ENCODE measurements at regions not wholly inside any gene's neighbourhood (a gene's known extent, or its start where the extent isn't known, plus 50 kb on each side); places are given as distances from the start of the nearest gene placed in this dataset.

GRCh38 chr14:97275276-97275675, 478.1 kb downstream of the VRK1 start:
- no peak overlapping the region for H3K9ac ChIP-seq (ENCODE audit: low read depth, low read length, poor library complexity)
- H3K4me3 ChIP-seq (ENCODE audit: low read length in 2 of 2): no peak overlapping the region
- H2BK15ac ChIP-seq (ENCODE audit: low read length): no peak overlapping the region
- no peak overlapping the region for H4K8ac ChIP-seq (ENCODE audit: low read depth, low read length)
- no peak overlapping the region for H2AFZ ChIP-seq (ENCODE audit: low read length)
- H2BK12ac ChIP-seq (ENCODE audit: low read length): no peak overlapping the region
- no peak overlapping the region for H3K4me2 ChIP-seq (ENCODE audit: insufficient read depth, low read length, poor library complexity, severe bottlenecking)
- no peak overlapping the region for H4K91ac ChIP-seq (ENCODE audit: low read depth, low read length, poor library complexity)
- H2BK120ac ChIP-seq (ENCODE audit: low read depth, low read length): no peak overlapping the region
- H2BK5ac ChIP-seq (ENCODE audit: low read length): no peak overlapping the region
- H3K27me3 ChIP-seq (ENCODE audit: control insufficient read depth in 3 of 3, insufficient read depth in 3 of 3, low read depth in 1 of 3, low read length in 3 of 3): no peaks in the 10 kb centered on the region
- H3K4me1 ChIP-seq (ENCODE audit: control insufficient read depth in 2 of 2, insufficient read depth in 1 of 2, low read depth in 1 of 2, low read length in 2 of 2): peaks cover 9 to 27% of the 10 kb centered on the region in 2 donors
- H3K9me3 ChIP-seq (replicated peaks in 1 of 2; ENCODE audit: control insufficient read depth in 2 of 2, insufficient read depth in 1 of 2, low read depth in 1 of 2, low read length in 2 of 2): no peaks in the 10 kb centered on the region
- no peak overlapping the region for H3K4ac ChIP-seq (ENCODE audit: low read length)
- no CpG with 5 or more reads among the region's 3 CpGs for WGBS, 2 donors (ENCODE audit: extremely low coverage in 2 of 2, insufficient read length in 2 of 2, insufficient replicate concordance in 1 of 2)
- no peak overlapping the region for H3K27ac ChIP-seq (replicated peaks; ENCODE audit: low read length)
- no peaks in the 10 kb centered on the region for H3K36me3 ChIP-seq (replicated peaks in 1 of 2; ENCODE audit: control insufficient read depth in 2 of 2, insufficient read depth in 2 of 2, low read length in 2 of 2)
- no peak for DNase-seq (ENCODE audit: low spot score)
- no peak overlapping the region for H3K23ac ChIP-seq (ENCODE audit: low read depth, low read length, poor library complexity)
- H2AK5ac ChIP-seq (ENCODE audit: low read depth, low read length): no peak overlapping the region
- no peak overlapping the region for H3K18ac ChIP-seq (ENCODE audit: low read length)
- no peaks in the 10 kb centered on the region for H3K79me1 ChIP-seq (ENCODE audit: low read depth, low read length)
- H3K14ac ChIP-seq (ENCODE audit: low read length): no peak overlapping the region

DNA sequence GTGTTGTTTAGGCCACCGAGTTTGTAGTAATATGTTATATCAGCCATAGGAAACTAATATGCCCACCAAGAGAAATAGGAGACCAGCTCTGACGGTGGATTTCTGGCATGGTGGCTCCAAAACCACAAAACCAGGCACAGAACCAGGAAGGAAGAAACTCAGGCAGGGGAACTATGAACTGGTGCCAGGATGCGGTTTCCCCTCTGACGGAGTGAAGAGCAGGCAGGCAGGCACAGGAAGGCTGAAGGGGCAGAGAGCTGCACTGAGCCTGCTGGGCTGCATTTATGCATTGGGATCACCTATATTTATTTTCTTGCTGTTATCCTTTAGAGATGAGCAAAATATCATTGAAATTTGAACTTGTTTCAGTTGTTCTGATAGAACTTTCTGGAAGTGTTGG, 479.4 kb downstream of the VRK1 start:
- no CpG with 5 or more reads among the region's 4 CpGs for WGBS, 2 donors (ENCODE audit: extremely low coverage in 2 of 2, insufficient read length in 2 of 2, insufficient replicate concordance in 1 of 2)
- H3K27ac ChIP-seq (replicated peaks; ENCODE audit: low read length): no peak overlapping the region

GRCh38 chr14:97277711-97278110, 480.5 kb downstream of the VRK1 start:
- no peak overlapping the region for H2AK5ac ChIP-seq (ENCODE audit: low read depth, low read length)

More for the DNA sequence above, 479.4 kb downstream of the VRK1 start:
- no peak overlapping the region for H2AK5ac ChIP-seq (ENCODE audit: low read depth, low read length)
- H2BK12ac ChIP-seq (ENCODE audit: low read length): no peak overlapping the region
- H3K23ac ChIP-seq (ENCODE audit: low read depth, low read length, poor library complexity): no peak overlapping the region
- H3K4me1 ChIP-seq (ENCODE audit: control insufficient read depth in 2 of 2, insufficient read depth in 1 of 2, low read depth in 1 of 2, low read length in 2 of 2): peaks cover 9 to 14% of the 10 kb centered on the region in 2 donors
- H3K14ac ChIP-seq (ENCODE audit: low read length): no peak overlapping the region
- H3K18ac ChIP-seq (ENCODE audit: low read length): no peak overlapping the region
- no peak overlapping the region for H4K8ac ChIP-seq (ENCODE audit: low read depth, low read length)
- no peak overlapping the region for H3K9ac ChIP-seq (ENCODE audit: low read depth, low read length, poor library complexity)
- H2BK15ac ChIP-seq (ENCODE audit: low read length): no peak overlapping the region
- H4K91ac ChIP-seq (ENCODE audit: low read depth, low read length, poor library complexity): no peak overlapping the region
- H3K4me3 ChIP-seq (ENCODE audit: low read length in 2 of 2): no peak overlapping the region
- no peaks in the 10 kb centered on the region for H3K36me3 ChIP-seq (replicated peaks in 1 of 2; ENCODE audit: control insufficient read depth in 2 of 2, insufficient read depth in 2 of 2, low read length in 2 of 2)
- no peak overlapping the region for H3K4ac ChIP-seq (ENCODE audit: low read length)
- H2BK5ac ChIP-seq (ENCODE audit: low read length): no peak overlapping the region
- DNase-seq (ENCODE audit: low spot score): no peak
- H2AFZ ChIP-seq (ENCODE audit: low read length): no peak overlapping the region
- no peaks in the 10 kb centered on the region for H3K27me3 ChIP-seq (ENCODE audit: control insufficient read depth in 3 of 3, insufficient read depth in 3 of 3, low read depth in 1 of 3, low read length in 3 of 3)
- no peak overlapping the region for H3K4me2 ChIP-seq (ENCODE audit: insufficient read depth, low read length, poor library complexity, severe bottlenecking)
- H3K79me1 ChIP-seq (ENCODE audit: low read depth, low read length): no peaks in the 10 kb centered on the region
- H2BK120ac ChIP-seq (ENCODE audit: low read depth, low read length): no peak overlapping the region
- no peaks in the 10 kb centered on the region for H3K9me3 ChIP-seq (replicated peaks in 1 of 2; ENCODE audit: control insufficient read depth in 2 of 2, insufficient read depth in 1 of 2, low read depth in 1 of 2, low read length in 2 of 2)

GRCh38 chr14:97280526-97280925, 483.3 kb downstream of the VRK1 start:
- no peak overlapping the region for H3K4ac ChIP-seq (ENCODE audit: low read length)
- H3K9me3 ChIP-seq (replicated peaks in 1 of 2; ENCODE audit: control insufficient read depth in 2 of 2, insufficient read depth in 1 of 2, low read depth in 1 of 2, low read length in 2 of 2): no peaks in the 10 kb centered on the region
- H3K4me2 ChIP-seq (ENCODE audit: insufficient read depth, low read length, poor library complexity, severe bottlenecking): no peak overlapping the region
- no peak overlapping the region for H3K9ac ChIP-seq (ENCODE audit: low read depth, low read length, poor library complexity)
- no peak for DNase-seq (ENCODE audit: low spot score)
- H2AFZ ChIP-seq (ENCODE audit: low read length): no peak overlapping the region
- H2BK15ac ChIP-seq (ENCODE audit: low read length): no peak overlapping the region
- H3K14ac ChIP-seq (ENCODE audit: low read length): no peak overlapping the region
- no peak overlapping the region for H3K23ac ChIP-seq (ENCODE audit: low read depth, low read length, poor library complexity)
- H3K27ac ChIP-seq (replicated peaks; ENCODE audit: low read length): no peak overlapping the region
- no peak overlapping the region for H2BK5ac ChIP-seq (ENCODE audit: low read length)
- H2BK120ac ChIP-seq (ENCODE audit: low read depth, low read length): no peak overlapping the region
- no CpG with 5 or more reads among the region's 10 CpGs for WGBS, 2 donors (ENCODE audit: extremely low coverage in 2 of 2, insufficient read length in 2 of 2, insufficient replicate concordance in 1 of 2)
- no peaks in the 10 kb centered on the region for H3K36me3 ChIP-seq (replicated peaks in 1 of 2; ENCODE audit: control insufficient read depth in 2 of 2, insufficient read depth in 2 of 2, low read length in 2 of 2)
- H3K18ac ChIP-seq (ENCODE audit: low read length): no peak overlapping the region
- H3K4me3 ChIP-seq (ENCODE audit: low read length in 2 of 2): no peak overlapping the region
- H3K79me1 ChIP-seq (ENCODE audit: low read depth, low read length): no peaks in the 10 kb centered on the region
- no peak overlapping the region for H4K91ac ChIP-seq (ENCODE audit: low read depth, low read length, poor library complexity)
- no peak overlapping the region for H4K8ac ChIP-seq (ENCODE audit: low read depth, low read length)
- H3K27me3 ChIP-seq (ENCODE audit: control insufficient read depth in 3 of 3, insufficient read depth in 3 of 3, low read depth in 1 of 3, low read length in 3 of 3): no peaks in the 10 kb centered on the region
- no peak overlapping the region for H2BK12ac ChIP-seq (ENCODE audit: low read length)
- H3K4me1 ChIP-seq (ENCODE audit: control insufficient read depth in 2 of 2, insufficient read depth in 1 of 2, low read depth in 1 of 2, low read length in 2 of 2): peaks cover 8 to 13% of the 10 kb centered on the region in 2 donors
- H2AK5ac ChIP-seq (ENCODE audit: low read depth, low read length): no peak overlapping the region

More at GRCh38 chr14:97277711-97278110, 480.5 kb downstream of the VRK1 start:
- Histone ChIP-seq H3K4ac (ENCODE audit: low read length) (no peak overlapping the region), H2BK15ac (ENCODE audit: low read length) (no peak overlapping the region), H2AFZ (ENCODE audit: low read length) (peak overlapping the region; percentile 66), H2BK12ac (ENCODE audit: low read length) (no peak overlapping the region), H3K9ac (ENCODE audit: low read depth, low read length, poor library complexity) (no peak overlapping the region), H3K4me1 (ENCODE audit: control insufficient read depth in 2 of 2, insufficient read depth in 1 of 2, low read depth in 1 of 2, low read length in 2 of 2) (peaks cover 9 to 10% of the 10 kb centered on the region in 2 donors), H2BK5ac (ENCODE audit: low read length) (no peak overlapping the region), H3K27me3 (ENCODE audit: control insufficient read depth in 3 of 3, insufficient read depth in 3 of 3, low read depth in 1 of 3, low read length in 3 of 3) (no peaks in the 10 kb centered on the region), H3K23ac (ENCODE audit: low read depth, low read length, poor library complexity) (no peak overlapping the region), H4K91ac (ENCODE audit: low read depth, low read length, poor library complexity) (no peak overlapping the region), H2BK120ac (ENCODE audit: low read depth, low read length) (no peak overlapping the region), H3K14ac (ENCODE audit: low read length) (no peak overlapping the region), H3K4me3 (ENCODE audit: low read length in 2 of 2) (no peak overlapping the region), H3K9me3 (replicated peaks in 1 of 2; ENCODE audit: control insufficient read depth in 2 of 2, insufficient read depth in 1 of 2, low read depth in 1 of 2, low read length in 2 of 2) (no peaks in the 10 kb centered on the region), H3K27ac (replicated peaks; ENCODE audit: low read length) (no peak overlapping the region), H4K8ac (ENCODE audit: low read depth, low read length) (no peak overlapping the region), H3K36me3 (replicated peaks in 1 of 2; ENCODE audit: control insufficient read depth in 2 of 2, insufficient read depth in 2 of 2, low read length in 2 of 2) (no peaks in the 10 kb centered on the region), H3K79me1 (ENCODE audit: low read depth, low read length) (no peaks in the 10 kb centered on the region), H3K4me2 (ENCODE audit: insufficient read depth, low read length, poor library complexity, severe bottlenecking) (no peak overlapping the region), H3K18ac (ENCODE audit: low read length) (no peak overlapping the region)
- WGBS, 2 donors (ENCODE audit: extremely low coverage in 2 of 2, insufficient read length in 2 of 2, insufficient replicate concordance in 1 of 2): no CpG with 5 or more reads among the region's 9 CpGs
- peak; percentile 56 for DNase-seq (ENCODE audit: low spot score)
